GM23338 (cell line): ENCODE measurements at regions not wholly inside any gene's neighbourhood (a gene's known extent, or its start where the extent isn't known, plus 50 kb on each side); places are given as distances from the start of the nearest gene placed in this dataset.

Experiments used
- ATAC-seq: fragments of 200-7000 bp; cut with Tn5 transposase; 3 replicates; pipeline ENCODE4 v1.9.1; 2020
- DNase-seq: peaks from one replicate; pipeline ENCODE4 v3.0.0-alpha.2; 2015; ENCODE audit warnings: low spot score
- H2AFZ ChIP-seq: fragments of 200-600 bp; sonication (generic); 2 replicates; pipeline ENCODE4 v1.8.0; 2016; ENCODE audit warnings: antibody characterized with exemption, mild to moderate bottlenecking, moderate library complexity
- H3F3A ChIP-seq: fragments of 200-600 bp; sonication (generic); replicated peaks from 2 replicates; pipeline ENCODE4 v1.8.0; 2017; ENCODE audit warnings: antibody characterized with exemption, mixed run types, low read depth
- H3K27ac ChIP-seq: fragments of 200-600 bp; sonication (generic); 2 replicates; pipeline ENCODE4 v1.6.1; 2016; ENCODE audit warnings: low read depth
- H3K27me3 ChIP-seq: fragments of 200-600 bp; sonication (generic); 2 replicates; pipeline ENCODE4 v1.8.0; 2016; ENCODE audit warnings: mild to moderate bottlenecking, mixed run types, moderate library complexity; ENCODE audit not compliant: insufficient read depth
- H3K36me3 ChIP-seq: fragments of 200-600 bp; sonication (generic); 2 replicates; pipeline ENCODE4 v1.8.0; 2016; ENCODE audit warnings: mild to moderate bottlenecking; ENCODE audit not compliant: insufficient read depth
- H3K4me1 ChIP-seq: fragments of 200-600 bp; sonication (generic); 2 replicates; pipeline ENCODE4 v1.8.0; 2016; ENCODE audit warnings: mild to moderate bottlenecking, moderate library complexity; ENCODE audit not compliant: insufficient read depth
- H3K4me2 ChIP-seq: fragments of 200-600 bp; sonication (generic); 2 replicates; pipeline ENCODE4 v1.7.1; 2017; ENCODE audit warnings: mixed run types
- H3K4me3 ChIP-seq: fragments of 200-600 bp; sonication (generic); 2 replicates; pipeline ENCODE4 v1.6.1; 2016; ENCODE audit warnings: mixed run types
- H3K79me2 ChIP-seq: fragments of 200-600 bp; sonication (generic); replicated peaks from 2 replicates; pipeline ENCODE4 v1.8.0; 2017; ENCODE audit warnings: mild to moderate bottlenecking; ENCODE audit not compliant: insufficient read depth
- H3K9me2 ChIP-seq: fragments of 200-600 bp; sonication (generic); 2 replicates; pipeline ENCODE4 v1.8.0; 2017; ENCODE audit not compliant: insufficient read depth
- H4K20me1 ChIP-seq: fragments of 200-600 bp; sonication (generic); replicated peaks from 2 replicates; pipeline ENCODE4 v1.8.0; 2017; ENCODE audit warnings: mild to moderate bottlenecking; ENCODE audit not compliant: insufficient read depth
- H3K27ac Mint-ChIP-seq: 2 replicates; pipeline ENCODE4 v1.8.0; 2020; ENCODE audit warnings: inconsistent platforms, mild to moderate bottlenecking, moderate library complexity, mixed read lengths
- H3K27me3 Mint-ChIP-seq: 3 replicates; pipeline ENCODE4 v1.8.0; 2022; ENCODE audit warnings: low read depth, mild to moderate bottlenecking, moderate library complexity, mixed read lengths, inconsistent platforms; ENCODE audit not compliant: insufficient read depth, poor library complexity
- H3K36me3 Mint-ChIP-seq: 3 replicates; pipeline ENCODE4 v1.8.0; 2021; ENCODE audit warnings: low read depth, mild to moderate bottlenecking, inconsistent platforms, moderate library complexity, mixed read lengths
- H3K4me1 Mint-ChIP-seq: 3 replicates; pipeline ENCODE4 v1.8.0; 2020; ENCODE audit warnings: mild to moderate bottlenecking, inconsistent platforms, mixed read lengths
- H3K4me3 Mint-ChIP-seq: 3 replicates; pipeline ENCODE4 v1.8.0; 2021; ENCODE audit warnings: moderate library complexity, mild to moderate bottlenecking, inconsistent platforms, mixed read lengths
- H3K9me3 Mint-ChIP-seq: 3 replicates; pipeline ENCODE4 v1.8.0; 2020; ENCODE audit warnings: moderate library complexity, mild to moderate bottlenecking, inconsistent platforms, mixed read lengths
- CREB1 ChIP-seq: fragments of 250-450 bp; sonication (Bioruptor Pico); IDR thresholded peaks from 2 replicates; pipeline ENCODE4 v1.5.0; 2020; ENCODE audit warnings: low read depth, mild to moderate bottlenecking, moderate library complexity
- CTCF ChIP-seq, 2 experiments: fragments of 200-600 bp in 1 of 2; sonication (generic) in 1 of 2; conservative IDR thresholded peaks; 2 replicates each; pipeline versions ENCODE4 v1.5.1 to v1.6.1; 2016 to 2017; ENCODE audit warnings: antibody characterized with exemption in 2 of 2, low read depth in 2 of 2, mild to moderate bottlenecking in 2 of 2, moderate library complexity in 1 of 2
- ETS1 ChIP-seq: IDR thresholded peaks from 2 replicates; pipeline ENCODE4 v1.6.1; 2016; ENCODE audit warnings: antibody characterized with exemption
- EZH2 ChIP-seq: fragments of 200-600 bp; sonication (generic); IDR thresholded peaks from one replicate; pipeline ENCODE4 v1.8.0; 2017; ENCODE audit warnings: antibody characterized with exemption, mild to moderate bottlenecking, low read depth; ENCODE audit not compliant: unreplicated experiment
- POLR2AphosphoS5 ChIP-seq: IDR thresholded peaks from 2 replicates; pipeline ENCODE4 v1.6.1; 2016; ENCODE audit warnings: antibody characterized with exemption, low read depth
- REST ChIP-seq: IDR thresholded peaks from one replicate; pipeline ENCODE4 v1.6.1; 2018; ENCODE audit warnings: antibody characterized with exemption; ENCODE audit not compliant: unreplicated experiment
- ZNF331 ChIP-seq: fragments of 250-450 bp; sonication (Bioruptor Pico); IDR thresholded peaks from 2 replicates; pipeline ENCODE4 v1.5.0; 2020; ENCODE audit warnings: low read depth, mild to moderate bottlenecking, moderate library complexity
- ZNF462 ChIP-seq: fragments of 250-450 bp; sonication (Bioruptor Pico); IDR thresholded peaks from 2 replicates; pipeline ENCODE4 v1.5.0; 2020; ENCODE audit warnings: mild to moderate bottlenecking, moderate library complexity

GRCh38 chr2:167607731-167608130 lies 639.7 kb downstream of the STK39 start:
- H3K27ac Mint-ChIP-seq, result peak overlapping the region; percentile 53
- Histone ChIP-seq H3F3A (no peaks in the 10 kb centered on the region), H4K20me1 (no peaks in the 10 kb centered on the region), H3K27ac (no peak overlapping the region), H3K4me1 (peaks cover 8% of the 10 kb centered on the region), H3K9me2 (0 out of 2 replicates have a peak, but pooled peaks cover 4% of the 10 kb centered on the region), H3K27me3 (no peaks in the 10 kb centered on the region), H2AFZ (no peak overlapping the region), H3K79me2 (no peaks in the 10 kb centered on the region), H3K4me2 (peak overlapping the region; percentile 31; the same call in 1 of the 2 replicates), H3K36me3 (no peaks in the 10 kb centered on the region), H3K4me3 (no peak overlapping the region)
- no peak for ATAC-seq
- no peaks in the 10 kb centered on the region for H3K27me3 Mint-ChIP-seq
- no peak for TF ChIP-seq REST
- no peak overlapping the region for H3K4me3 Mint-ChIP-seq
- DNase-seq, result no peak
- peaks cover 9% of the 10 kb centered on the region; the same call in 2 of the 3 replicates for H3K36me3 Mint-ChIP-seq
- H3K9me3 Mint-ChIP-seq, result peaks cover 8% of the 10 kb centered on the region; the same call in 2 of the 3 replicates
- peaks cover 16% of the 10 kb centered on the region for H3K4me1 Mint-ChIP-seq

GRCh38 chr2:167607211-167607610 lies 640.2 kb downstream of the STK39 start:
- Mint-ChIP-seq H3K27me3 (no peaks in the 10 kb centered on the region), H3K27ac (peak overlapping the region; percentile 53), H3K9me3 (peaks cover 13% of the 10 kb centered on the region), H3K4me3 (no peak overlapping the region), H3K4me1 (peaks cover 16% of the 10 kb centered on the region), H3K36me3 (peaks cover 14% of the 10 kb centered on the region; the same call in 2 of the 3 replicates)
- Histone ChIP-seq H4K20me1 (no peaks in the 10 kb centered on the region), H3K36me3 (no peaks in the 10 kb centered on the region), H2AFZ (no peak overlapping the region), H3K4me2 (peak overlapping the region; percentile 31), H3K27me3 (no peaks in the 10 kb centered on the region), H3K4me1 (peaks cover 8% of the 10 kb centered on the region), H3F3A (no peaks in the 10 kb centered on the region), H3K9me2 (0 out of 2 replicates have a peak, but pooled peaks cover 4% of the 10 kb centered on the region), H3K4me3 (no peak overlapping the region), H3K79me2 (no peaks in the 10 kb centered on the region), H3K27ac (no peak overlapping the region)
- ATAC-seq (no peak), DNase-seq (no peak)
- TF ChIP-seq ETS1 (no peak), CREB1 (CRISPR knock-in tag) (no peak), ZNF331 (CRISPR knock-in tag) (no peak), CTCF (conservative IDR thresholded peaks at IDR 0.05; ENCODE audit: low read depth in 2 of 2) (no peak), ZNF462 (CRISPR knock-in tag) (no peak), EZH2 (no peak), POLR2AphosphoS5 (no peak)
